ENCODE measurements at regions not wholly inside any gene's neighbourhood (a gene's known extent, or its start where the extent isn't known, plus 50 kb on each side); places are given as distances from the start of the nearest gene placed in this dataset.

- no peak for DNase-seq (ENCODE audit: low spot score)
Measured at GRCh38 chr12:94815958-94816357, 165.6 kb upstream of the TMCC3 start.

GRCh38 chr12:94815450-94815849, 165.1 kb upstream of the TMCC3 start:
- DNase-seq (ENCODE audit: low spot score) = no peak

- no peak for DNase-seq (ENCODE audit: low spot score)
Measured at GRCh38 chr12:94813314-94813713, 163.0 kb upstream of the TMCC3 start.

GRCh38 chr12:94812345-94812744, 162.0 kb upstream of the TMCC3 start:
- DNase-seq (ENCODE audit: low spot score) = no peak

GRCh38 chr12:94811611-94812010, 161.3 kb upstream of the TMCC3 start:
- no peak for DNase-seq (ENCODE audit: low spot score)

- no peak for DNase-seq (ENCODE audit: low spot score)
Measured at GRCh38 chr12:94807951-94808350, 157.6 kb upstream of the TMCC3 start.

GRCh38 chr12:94806617-94807016, 156.3 kb upstream of the TMCC3 start:
- DNase-seq (ENCODE audit: low spot score) = no peak

- DNase-seq (ENCODE audit: low spot score) = no peak
Measured at GRCh38 chr12:94805749-94806529, 155.6 kb upstream of the TMCC3 start.

- no peak for DNase-seq (ENCODE audit: low spot score)
Measured at GRCh38 chr12:94803939-94804338, 153.6 kb upstream of the TMCC3 start.

GRCh38 chr12:94802796-94803195, 152.4 kb upstream of the TMCC3 start:
- DNase-seq (ENCODE audit: low spot score) = no peak

GRCh38 chr12:94801745-94802144, 151.4 kb upstream of the TMCC3 start:
- DNase-seq (ENCODE audit: low spot score) = no peak

- no peak for DNase-seq (ENCODE audit: low spot score)
Measured at GRCh38 chr12:94799136-94799535, 148.8 kb upstream of the TMCC3 start.

GRCh38 chr12:94798113-94798512, 147.8 kb upstream of the TMCC3 start:
- no peak for DNase-seq (ENCODE audit: low spot score)

GRCh38 chr12:94795520-94795919, 145.2 kb upstream of the TMCC3 start:
- peak; percentile 63 for DNase-seq (ENCODE audit: low spot score)

- DNase-seq (ENCODE audit: low spot score) = no peak
Measured at GRCh38 chr12:94795044-94795443, 144.7 kb upstream of the TMCC3 start.

- no peak for DNase-seq (ENCODE audit: low spot score)
Measured at GRCh38 chr12:94793191-94793595, 142.8 kb upstream of the TMCC3 start.

- no peak for DNase-seq (ENCODE audit: low spot score)
Measured at GRCh38 chr12:94792693-94793092, 142.3 kb upstream of the TMCC3 start.

- DNase-seq (ENCODE audit: low spot score) = no peak
Measured at GRCh38 chr12:94791933-94792332, 141.6 kb upstream of the TMCC3 start.

GRCh38 chr12:94790825-94791224, 140.5 kb upstream of the TMCC3 start:
- no peak for DNase-seq (ENCODE audit: low spot score)

GRCh38 chr12:94790370-94790769, 140.0 kb upstream of the TMCC3 start:
- DNase-seq (ENCODE audit: low spot score) = no peak

GRCh38 chr12:94789510-94790225, 139.3 kb upstream of the TMCC3 start:
- no peak for DNase-seq (ENCODE audit: low spot score)

- DNase-seq (ENCODE audit: low spot score) = no peak
Measured at GRCh38 chr12:94788298-94788697, 137.9 kb upstream of the TMCC3 start.

GRCh38 chr12:94786906-94787305, 136.5 kb upstream of the TMCC3 start:
- no peak for DNase-seq (ENCODE audit: low spot score)

GRCh38 chr12:94783862-94784261, 133.5 kb upstream of the TMCC3 start:
- DNase-seq (ENCODE audit: low spot score) = no peak

All from LoVo (cell line).